Ishikawa (cell line): ENCODE measurements at regions not wholly inside any gene's neighbourhood (a gene's known extent, or its start where the extent isn't known, plus 50 kb on each side); places are given as distances from the start of the nearest gene placed in this dataset.

Experiments
- CEBPB ChIP-seq: IDR thresholded peaks from 2 replicates; pipeline ENCODE4 v1.6.1; 2012
- CREB1 ChIP-seq: IDR thresholded peaks from 2 replicates; pipeline ENCODE4 v1.6.1; 2012; ENCODE audit warnings: low read depth
- EGR1 ChIP-seq: IDR thresholded peaks from 2 replicates; pipeline ENCODE4 v1.6.1; 2012
- EP300 ChIP-seq: IDR thresholded peaks from 2 replicates; pipeline ENCODE4 v1.6.1; 2012; ENCODE audit warnings: borderline replicate concordance
- FOXM1 ChIP-seq: IDR thresholded peaks from 2 replicates; pipeline ENCODE4 v1.6.1; 2012; ENCODE audit warnings: low read depth, borderline replicate concordance
- MAX ChIP-seq: IDR thresholded peaks from 2 replicates; pipeline ENCODE4 v1.6.1; 2012
- NFIC ChIP-seq: IDR thresholded peaks from 2 replicates; pipeline ENCODE4 v1.6.1; 2012
- RAD21 ChIP-seq: IDR thresholded peaks from 2 replicates; pipeline ENCODE4 v1.6.1; 2012; ENCODE audit warnings: low read depth
- REST ChIP-seq: IDR thresholded peaks from 2 replicates; pipeline ENCODE4 v1.6.1; 2012; ENCODE audit warnings: low read depth, mild to moderate bottlenecking
- TAF1 ChIP-seq: IDR thresholded peaks from 2 replicates; pipeline ENCODE4 v1.6.1; 2012; ENCODE audit warnings: low read depth, mild to moderate bottlenecking
- TCF12 ChIP-seq: IDR thresholded peaks from 2 replicates; pipeline ENCODE4 v1.6.1; 2012; ENCODE audit warnings: low read depth
- TEAD4 ChIP-seq: IDR thresholded peaks from 2 replicates; pipeline ENCODE4 v1.6.1; 2012
- USF1 ChIP-seq: IDR thresholded peaks from 2 replicates; pipeline ENCODE4 v1.6.1; 2012
- YY1 ChIP-seq: IDR thresholded peaks from 2 replicates; pipeline ENCODE4 v1.6.1; 2012; ENCODE audit warnings: low read depth
- ZBTB7A ChIP-seq: IDR thresholded peaks from 2 replicates; pipeline ENCODE4 v1.6.1; 2012; ENCODE audit warnings: low read depth

GRCh38 chr13:109998684-109999533, 212.5 kb upstream of the IRS2 start:
- no peak for TF ChIP-seq USF1
- no peak for TF ChIP-seq ZBTB7A
- TF ChIP-seq EGR1, result no peak
- no peak for TF ChIP-seq TCF12
- no peak for TF ChIP-seq FOXM1
- no peak for TF ChIP-seq CREB1
- no peak for TF ChIP-seq TEAD4
- no peak for TF ChIP-seq RAD21
- no peak for TF ChIP-seq CEBPB

- no peak for TF ChIP-seq TCF12
- TF ChIP-seq TAF1, result no peak
- TF ChIP-seq ZBTB7A, result no peak
- no peak for TF ChIP-seq CREB1
- TF ChIP-seq CEBPB, result no peak
- no peak for TF ChIP-seq YY1
- TF ChIP-seq EP300, result no peak
- no peak for TF ChIP-seq REST
- TF ChIP-seq EGR1, result no peak
- no peak for TF ChIP-seq MAX
- TF ChIP-seq NFIC, result no peak
- TF ChIP-seq USF1, result no peak
- no peak for TF ChIP-seq FOXM1
- no peak for TF ChIP-seq RAD21
- TF ChIP-seq TEAD4, result no peak
Observed at GRCh38 chr13:109998037-109998436, 211.7 kb upstream of the IRS2 start.

GRCh38 chr13:109996404-109996960, 210.1 kb upstream of the IRS2 start:
- no peak for TF ChIP-seq TEAD4
- TF ChIP-seq ZBTB7A, result no peak
- no peak for TF ChIP-seq CREB1
- no peak for TF ChIP-seq TAF1
- no peak for TF ChIP-seq CEBPB
- no peak for TF ChIP-seq EGR1
- no peak for TF ChIP-seq EP300
- no peak for TF ChIP-seq MAX

- no peak for TF ChIP-seq EP300
Observed at GRCh38 chr13:109995578-109995977, 209.2 kb upstream of the IRS2 start.

GRCh38 chr13:109990296-109990695, 203.9 kb upstream of the IRS2 start:
- TF ChIP-seq RAD21, result no peak

GRCh38 chr13:109989686-109990085, 203.3 kb upstream of the IRS2 start:
- TF ChIP-seq REST (no peak), TEAD4 (no peak)

- TF ChIP-seq TCF12 (no peak), TAF1 (no peak), USF1 (no peak), CREB1 (no peak), REST (no peak), EGR1 (no peak), ZBTB7A (no peak), TEAD4 (no peak), FOXM1 (no peak), NFIC (no peak), CEBPB (no peak), MAX (no peak)
Observed at GRCh38 chr13:109989155-109989554, 202.8 kb upstream of the IRS2 start.
